K562 (cell line): ENCODE measurements at regions not wholly inside any gene's neighbourhood (a gene's known extent, or its start where the extent isn't known, plus 50 kb on each side); places are given as distances from the start of the nearest gene placed in this dataset.

ENCODE experiments used
- ATAC-seq: fragments of 200-7000 bp; cut with Tn5 transposase; 3 replicates; pipeline ENCODE4 v1.9.1; 2020; ENCODE audit warnings: moderate library complexity
- BruUV-seq: library from RNA; stranded (reverse); fragments of 400-500 nt; replicated peaks from 2 replicates; lab custom pipeline; 2021; lab: Mats Ljungman, UMichigan
- CTCF ChIA-PET: fragments of 300-600 bp; formaldehyde crosslinking; extraction: SDS; loops from one replicate; lab custom pipeline; 2021; ENCODE audit warnings: low intra/inter-chr PET ratio; lab: Yijun Ruan, JAX
- POLR2A ChIA-PET: fragments of 300-600, 350-650 bp; sonication (Branson Sonifier 250); formaldehyde crosslinking; extraction: SDS; loops from one replicate; lab custom pipeline; 2021; ENCODE audit warnings: antibody characterized with exemption, inconsistent platforms; lab: Yijun Ruan, JAX
- DNase-seq, 4 experiments: peaks; one replicate each; pipeline versions ENCODE4 v3.0.0 to v3.0.0-alpha.2; 2011 to 2018; ENCODE audit warnings: low spot score in 3 of 4, mixed read lengths in 3 of 4; ENCODE audit errors: extremely low read depth in 1 of 4
- FAIRE-seq: peaks from 2 replicates; lab custom pipeline; 2011; peaks lifted over from hg19 to GRCh38; lab: Jason Lieb, UNC
- H2AFZ ChIP-seq: 2 replicates; pipeline ENCODE4 v1.6.0; 2011; ENCODE audit warnings: low read depth, low read length, control low read depth, inconsistent platforms
- H3K27ac ChIP-seq: fragments of 200-600 bp; 3 replicates; pipeline ENCODE4 v1.8.0; 2011; ENCODE audit warnings: low read depth, mild to moderate bottlenecking, control low read depth, inconsistent platforms, low read length, moderate library complexity, mixed read lengths; ENCODE audit errors: extremely low read depth
- H3K27me3 ChIP-seq, 2 experiments: fragments of 300-600 bp in 1 of 2; 2 replicates in 1 of 2; 3 replicates in 1 of 2; pipeline versions ENCODE4 v1.6.0 to v1.8.0; 2011; ENCODE audit warnings: inconsistent platforms in 2 of 2, low read length in 2 of 2, mild to moderate bottlenecking in 1 of 2, mixed read lengths in 1 of 2, moderate library complexity in 1 of 2; ENCODE audit not compliant: control insufficient read depth in 2 of 2, insufficient read depth in 2 of 2
- H3K36me3 ChIP-seq: fragments of 300-600 bp; 3 replicates; pipeline ENCODE4 v1.8.0; 2011; ENCODE audit warnings: mild to moderate bottlenecking, low read length, inconsistent platforms; ENCODE audit not compliant: control insufficient read depth, insufficient read depth
- H3K4me1 ChIP-seq, 2 experiments: fragments of 200-600 bp in 1 of 2; replicated peaks in 1 of 2; 2 replicates in 1 of 2; 3 replicates in 1 of 2; pipeline versions ENCODE4 v1.5.1 to v1.8.0; 2011; ENCODE audit warnings: inconsistent platforms in 2 of 2, low read length in 2 of 2, mild to moderate bottlenecking in 1 of 2, mixed read lengths in 1 of 2, moderate library complexity in 1 of 2; ENCODE audit not compliant: control insufficient read depth in 2 of 2, insufficient read depth in 2 of 2
- H3K4me2 ChIP-seq: 2 replicates; pipeline ENCODE4 v1.6.1; 2011; ENCODE audit warnings: low read length, control low read depth, inconsistent platforms, mixed read lengths; ENCODE audit not compliant: insufficient read depth
- H3K4me3 ChIP-seq: fragments of 200-600 bp; sonication (generic), shearing (Covaris generic); 2 replicates; pipeline ENCODE4 v1.5.1; 2016; ENCODE audit warnings: control low read depth, inconsistent platforms
- H3K79me2 ChIP-seq: fragments of 200-600 bp; 3 replicates; pipeline ENCODE4 v1.8.0; 2011; ENCODE audit warnings: low read length, inconsistent platforms; ENCODE audit not compliant: control insufficient read depth, insufficient read depth
- H3K9ac ChIP-seq, 2 experiments: 2 replicates each; pipeline versions ENCODE4 v1.6.0 to v1.6.1; 2011; ENCODE audit warnings: low read depth in 2 of 2, low read length in 2 of 2, control low read depth in 1 of 2, inconsistent platforms in 1 of 2, mild to moderate bottlenecking in 1 of 2, mixed read lengths in 1 of 2; ENCODE audit not compliant: insufficient read depth in 1 of 2
- H3K9me1 ChIP-seq: one replicate; pipeline ENCODE4 v1.6.0; 2011; ENCODE audit warnings: inconsistent platforms, mild to moderate bottlenecking, low read length, moderate library complexity; ENCODE audit not compliant: control insufficient read depth, insufficient read depth
- H3K9me3 ChIP-seq: replicated peaks from 2 replicates; pipeline ENCODE4 v1.5.1; 2011; ENCODE audit warnings: low read depth, low read length, inconsistent platforms; ENCODE audit not compliant: control insufficient read depth, insufficient read depth
- H4K20me1 ChIP-seq: replicated peaks from 2 replicates; pipeline ENCODE4 v1.6.1; 2011; ENCODE audit warnings: low read length, inconsistent platforms, mixed read lengths; ENCODE audit not compliant: control insufficient read depth, insufficient read depth
- CCAR2 ChIP-seq: fragments of 200-400 bp; formaldehyde crosslinking; IDR thresholded peaks from 2 replicates; pipeline ENCODE4 v1.6.1; 2017; ENCODE audit warnings: mild to moderate bottlenecking, low read depth, low read length
- HDAC1 ChIP-seq, 2 experiments: fragments of 450-650 bp; IDR thresholded peaks; 2 replicates each; pipeline ENCODE4 v1.6.1; 2016 to 2017; ENCODE audit warnings: inconsistent platforms in 1 of 2, mild to moderate bottlenecking in 1 of 2, moderate library complexity in 1 of 2
- HIVEP1 ChIP-seq: fragments of 250-450 bp; sonication (Bioruptor Pico); IDR thresholded peaks from 2 replicates; pipeline ENCODE4 v1.4.0; 2020; ENCODE audit warnings: mild to moderate bottlenecking
- HNRNPH1 ChIP-seq: fragments of 200-400 bp; formaldehyde crosslinking; optimal IDR thresholded peaks from 2 replicates; pipeline ENCODE3; 2017; ENCODE audit warnings: low read depth, mild to moderate bottlenecking, low read length, moderate library complexity
- MCM7 ChIP-seq, 2 experiments: fragments of 450-650 bp; IDR thresholded peaks; 2 replicates each; pipeline ENCODE4 v1.6.1; 2016 to 2018
- MECOM ChIP-seq: fragments of 250-450 bp; sonication (Bioruptor Pico); IDR thresholded peaks from 2 replicates; pipeline ENCODE4 v1.8.0; 2022; ENCODE audit warnings: inconsistent platforms
- MEIS2 ChIP-seq: fragments of 450-650 bp; IDR thresholded peaks from 2 replicates; pipeline ENCODE4 v1.6.1; 2014; ENCODE audit warnings: mild to moderate bottlenecking; ENCODE audit not compliant: partially characterized antibody
- PRDM10 ChIP-seq: fragments of 450-650 bp; IDR thresholded peaks from 2 replicates; pipeline ENCODE4 v1.6.1; 2018; ENCODE audit not compliant: partially characterized antibody
- ZNF280A ChIP-seq: fragments of 450-650 bp; IDR thresholded peaks from 2 replicates; pipeline ENCODE4 v1.6.1; 2018; ENCODE audit warnings: mild to moderate bottlenecking, low read depth; ENCODE audit not compliant: partially characterized antibody
- ZNF449 ChIP-seq: fragments of 250-450 bp; sonication (Bioruptor Pico); IDR thresholded peaks from 2 replicates; pipeline ENCODE4 v1.8.0; 2022; ENCODE audit warnings: moderate library complexity, mild to moderate bottlenecking, inconsistent platforms
- ZNF76 ChIP-seq: fragments of 250-450 bp; sonication (Bioruptor Pico); IDR thresholded peaks from 2 replicates; pipeline ENCODE4 v1.4.0; 2020; ENCODE audit warnings: mild to moderate bottlenecking, moderate library complexity, borderline replicate concordance
- WGBS: fragments of 100-300 bp; shearing (Covaris generic); methylation state at CpG from one replicate; pipeline ENCODE4 v1.1.6; 2016; ENCODE audit warnings: low coverage, mixed read lengths; ENCODE audit not compliant: insufficient coverage; ENCODE audit errors: missing lambda C conversion rate; 5-methylcytosine and 5-hydroxymethylcytosine counted together
- in situ Hi-C: fragments of 300-500 bp; cut with MboI; formaldehyde crosslinking; loops from 4 replicates; pipeline ENCODE4 v1.15.0; 2018; ENCODE audit warnings: inconsistent platforms, mixed read lengths
- intact Hi-C: fragments of 100-400 bp; cut with micrococcal nuclease; formaldehyde crosslinking; loops from 2 replicates; pipeline ENCODE4 v1.14.2; 2022

- no TSS peak for BruUV-seq
- no peak for TF ChIP-seq CCAR2
- TF ChIP-seq MCM7 (IDR thresholded peaks at IDR 0.05), result no peak
- Histone ChIP-seq H3K4me2 (no peak overlapping the region), H3K9me1 (no peaks in the 10 kb centered on the region), H3K27me3 (no peaks in the 10 kb centered on the region), H3K4me3 (no peak overlapping the region), H3K9me3 (no peaks in the 10 kb centered on the region), H3K36me3 (no peaks in the 10 kb centered on the region), H2AFZ (no peak overlapping the region), H3K27ac (no peak overlapping the region), H3K9ac (no peak overlapping the region), H4K20me1 (no peaks in the 10 kb centered on the region), H3K4me1 (no peaks in the 10 kb centered on the region; a peak in 1 of 5 replicates), H3K79me2 (no peaks in the 10 kb centered on the region)
- in situ Hi-C loops, result no loop called here
- DNase-seq, result no peak
- FAIRE-seq, result no peak
- ChIA-PET CTCF (no interaction called here), POLR2A (no interaction called here)
- ATAC-seq, result no peak
- intact Hi-C loops, result no loop called here
These were observed 61.9 kb upstream of the TAB3 start for GRCh38 chrX:30951003-30951402.

GRCh38 chrX:30950391-30950790 lies 61.3 kb upstream of the TAB3 start:
- FAIRE-seq (no peak), DNase-seq (no peak), ATAC-seq (no peak)
- Histone ChIP-seq H3K79me2 (no peaks in the 10 kb centered on the region), H3K9me1 (no peaks in the 10 kb centered on the region), H3K27me3 (no peaks in the 10 kb centered on the region), H3K36me3 (no peaks in the 10 kb centered on the region), H4K20me1 (no peaks in the 10 kb centered on the region), H3K4me2 (no peak overlapping the region), H3K27ac (no peak overlapping the region), H3K4me1 (no peaks in the 10 kb centered on the region), H2AFZ (no peak overlapping the region), H3K4me3 (no peak overlapping the region), H3K9ac (no peak overlapping the region), H3K9me3 (no peaks in the 10 kb centered on the region)
- BruUV-seq, result no TSS peak
- 6% methylated on average over 2 of the region's 2 CpGs for WGBS
- TF ChIP-seq HIVEP1 (CRISPR knock-in tag) (no peak), HDAC1 (IDR thresholded peaks at IDR 0.05) (no peak), MEIS2 (no peak), PRDM10 (no peak), ZNF280A (no peak), ZNF76 (no peak), HNRNPH1 (no peak), ZNF449 (no peak), MECOM (CRISPR knock-in tag) (no peak)
- intact Hi-C loops, result no loop called here
- in situ Hi-C loops, result no loop called here
- POLR2A ChIA-PET, result no interaction called here
- CTCF ChIA-PET, result no interaction called here
